ENCODE measurements at regions not wholly inside any gene's neighbourhood (a gene's known extent, or its start where the extent isn't known, plus 50 kb on each side); places are given as distances from the start of the nearest gene placed in this dataset.

- no peak overlapping the region for H3K4me3 ChIP-seq (ENCODE audit: low read length)
- no peaks in the 10 kb centered on the region for H3K27me3 ChIP-seq (ENCODE audit: insufficient read depth, low read length)
- H3K9me3 ChIP-seq (ENCODE audit: low read length), result no peaks in the 10 kb centered on the region
- H3K4me1 ChIP-seq (ENCODE audit: insufficient read depth, low read length), result no peaks in the 10 kb centered on the region
- no peaks in the 10 kb centered on the region for H3K36me3 ChIP-seq (ENCODE audit: insufficient read depth, low read length)
- H2AFZ ChIP-seq (ENCODE audit: low read depth, low read length), result no peak overlapping the region
Observed at GRCh38 chr6:56349194-56349593, 101.8 kb upstream of the COL21A1 start.

- Histone ChIP-seq H3K4me1 (ENCODE audit: insufficient read depth, low read length) (no peaks in the 10 kb centered on the region), H3K36me3 (ENCODE audit: insufficient read depth, low read length) (no peaks in the 10 kb centered on the region), H3K9me3 (ENCODE audit: low read length) (no peaks in the 10 kb centered on the region), H3K4me3 (ENCODE audit: low read length) (no peak overlapping the region), H3K27me3 (ENCODE audit: insufficient read depth, low read length) (no peaks in the 10 kb centered on the region), H2AFZ (ENCODE audit: low read depth, low read length) (no peak overlapping the region)
Observed at GRCh38 chr6:56348578-56348977, 101.2 kb upstream of the COL21A1 start.

- Histone ChIP-seq H3K9me3 (ENCODE audit: low read length) (no peaks in the 10 kb centered on the region), H2AFZ (ENCODE audit: low read depth, low read length) (no peak overlapping the region), H3K4me1 (ENCODE audit: insufficient read depth, low read length) (no peaks in the 10 kb centered on the region), H3K36me3 (ENCODE audit: insufficient read depth, low read length) (no peaks in the 10 kb centered on the region), H3K27me3 (ENCODE audit: insufficient read depth, low read length) (no peaks in the 10 kb centered on the region), H3K4me3 (ENCODE audit: low read length) (no peak overlapping the region)
Observed at GRCh38 chr6:56347526-56347925, 100.1 kb upstream of the COL21A1 start.

- Histone ChIP-seq H3K9me3 (ENCODE audit: low read length) (no peaks in the 10 kb centered on the region), H3K36me3 (ENCODE audit: insufficient read depth, low read length) (no peaks in the 10 kb centered on the region), H3K4me1 (ENCODE audit: insufficient read depth, low read length) (no peaks in the 10 kb centered on the region), H2AFZ (ENCODE audit: low read depth, low read length) (no peak overlapping the region), H3K4me3 (ENCODE audit: low read length) (no peak overlapping the region), H3K27me3 (ENCODE audit: insufficient read depth, low read length) (no peaks in the 10 kb centered on the region)
Observed at GRCh38 chr6:56346958-56347357, 99.6 kb upstream of the COL21A1 start.

- H3K4me1 ChIP-seq (ENCODE audit: insufficient read depth, low read length), result no peaks in the 10 kb centered on the region
- no peak overlapping the region for H3K4me3 ChIP-seq (ENCODE audit: low read length)
- H2AFZ ChIP-seq (ENCODE audit: low read depth, low read length), result no peak overlapping the region
- H3K9me3 ChIP-seq (ENCODE audit: low read length), result no peaks in the 10 kb centered on the region
- H3K27me3 ChIP-seq (ENCODE audit: insufficient read depth, low read length), result no peaks in the 10 kb centered on the region
- H3K36me3 ChIP-seq (ENCODE audit: insufficient read depth, low read length), result no peaks in the 10 kb centered on the region
Observed at GRCh38 chr6:56345376-56345995, 98.1 kb upstream of the COL21A1 start.

- Histone ChIP-seq H3K9me3 (ENCODE audit: low read length) (no peaks in the 10 kb centered on the region), H3K4me3 (ENCODE audit: low read length) (no peak overlapping the region), H2AFZ (ENCODE audit: low read depth, low read length) (no peak overlapping the region), H3K4me1 (ENCODE audit: insufficient read depth, low read length) (no peaks in the 10 kb centered on the region), H3K36me3 (ENCODE audit: insufficient read depth, low read length) (no peaks in the 10 kb centered on the region), H3K27me3 (ENCODE audit: insufficient read depth, low read length) (no peaks in the 10 kb centered on the region)
Observed at GRCh38 chr6:56343295-56343694, 95.9 kb upstream of the COL21A1 start.

- Histone ChIP-seq H3K4me3 (ENCODE audit: low read length) (no peak overlapping the region), H3K9me3 (ENCODE audit: low read length) (no peaks in the 10 kb centered on the region), H2AFZ (ENCODE audit: low read depth, low read length) (no peak overlapping the region), H3K27me3 (ENCODE audit: insufficient read depth, low read length) (no peaks in the 10 kb centered on the region), H3K4me1 (ENCODE audit: insufficient read depth, low read length) (no peaks in the 10 kb centered on the region), H3K36me3 (ENCODE audit: insufficient read depth, low read length) (no peaks in the 10 kb centered on the region)
Observed at GRCh38 chr6:56339524-56339923, 92.1 kb upstream of the COL21A1 start.

- Histone ChIP-seq H3K4me1 (ENCODE audit: insufficient read depth, low read length) (no peaks in the 10 kb centered on the region), H3K4me3 (ENCODE audit: low read length) (no peak overlapping the region), H3K9me3 (ENCODE audit: low read length) (no peaks in the 10 kb centered on the region)
Observed at GRCh38 chr6:56335726-56336125, 88.3 kb upstream of the COL21A1 start.

GRCh38 chr6:56334937-56335336, 87.6 kb upstream of the COL21A1 start:
- no peaks in the 10 kb centered on the region for H3K4me1 ChIP-seq (ENCODE audit: insufficient read depth, low read length)
- no peak overlapping the region for H3K4me3 ChIP-seq (ENCODE audit: low read length)
- H3K27me3 ChIP-seq (ENCODE audit: insufficient read depth, low read length), result no peaks in the 10 kb centered on the region
- H2AFZ ChIP-seq (ENCODE audit: low read depth, low read length), result no peak overlapping the region
- H3K9me3 ChIP-seq (ENCODE audit: low read length), result no peaks in the 10 kb centered on the region
- H3K36me3 ChIP-seq (ENCODE audit: insufficient read depth, low read length), result no peaks in the 10 kb centered on the region

More at GRCh38 chr6:56335726-56336125, 88.3 kb upstream of the COL21A1 start:
- H2AFZ ChIP-seq (ENCODE audit: low read depth, low read length), result no peak overlapping the region
- H3K27me3 ChIP-seq (ENCODE audit: insufficient read depth, low read length), result no peaks in the 10 kb centered on the region
- no peaks in the 10 kb centered on the region for H3K36me3 ChIP-seq (ENCODE audit: insufficient read depth, low read length)

- no peaks in the 10 kb centered on the region for H3K36me3 ChIP-seq (ENCODE audit: insufficient read depth, low read length)
- H3K9me3 ChIP-seq (ENCODE audit: low read length), result no peaks in the 10 kb centered on the region
- H3K4me3 ChIP-seq (ENCODE audit: low read length), result no peak overlapping the region
- H3K4me1 ChIP-seq (ENCODE audit: insufficient read depth, low read length), result no peaks in the 10 kb centered on the region
- no peaks in the 10 kb centered on the region for H3K27me3 ChIP-seq (ENCODE audit: insufficient read depth, low read length)
- no peak overlapping the region for H2AFZ ChIP-seq (ENCODE audit: low read depth, low read length)
Observed at GRCh38 chr6:56329271-56330050, 82.1 kb upstream of the COL21A1 start.

- Histone ChIP-seq H3K9me3 (ENCODE audit: low read length) (no peaks in the 10 kb centered on the region), H3K27me3 (ENCODE audit: insufficient read depth, low read length) (no peaks in the 10 kb centered on the region), H2AFZ (ENCODE audit: low read depth, low read length) (no peak overlapping the region), H3K4me3 (ENCODE audit: low read length) (no peak overlapping the region), H3K4me1 (ENCODE audit: insufficient read depth, low read length) (no peaks in the 10 kb centered on the region), H3K36me3 (ENCODE audit: insufficient read depth, low read length) (no peaks in the 10 kb centered on the region)
Observed at GRCh38 chr6:56328728-56329090, 81.3 kb upstream of the COL21A1 start.

GRCh38 chr6:56327946-56328727, 80.8 kb upstream of the COL21A1 start:
- no peaks in the 10 kb centered on the region for H3K27me3 ChIP-seq (ENCODE audit: insufficient read depth, low read length)
- H3K36me3 ChIP-seq (ENCODE audit: insufficient read depth, low read length), result no peaks in the 10 kb centered on the region
- H3K4me3 ChIP-seq (ENCODE audit: low read length), result no peak overlapping the region
- no peaks in the 10 kb centered on the region for H3K9me3 ChIP-seq (ENCODE audit: low read length)
- H3K4me1 ChIP-seq (ENCODE audit: insufficient read depth, low read length), result no peaks in the 10 kb centered on the region
- no peak overlapping the region for H2AFZ ChIP-seq (ENCODE audit: low read depth, low read length)

- H3K36me3 ChIP-seq (ENCODE audit: insufficient read depth, low read length), result no peaks in the 10 kb centered on the region
- no peak overlapping the region for H3K4me3 ChIP-seq (ENCODE audit: low read length)
- no peak overlapping the region for H2AFZ ChIP-seq (ENCODE audit: low read depth, low read length)
- H3K9me3 ChIP-seq (ENCODE audit: low read length), result no peaks in the 10 kb centered on the region
- no peaks in the 10 kb centered on the region for H3K4me1 ChIP-seq (ENCODE audit: insufficient read depth, low read length)
- no peaks in the 10 kb centered on the region for H3K27me3 ChIP-seq (ENCODE audit: insufficient read depth, low read length)
Observed at GRCh38 chr6:56324396-56324795, 77.0 kb upstream of the COL21A1 start.

Measured in neuron (in vitro differentiated cells).